CD4-positive, alpha-beta memory T cell (primary cell): ENCODE measurements at regions not wholly inside any gene's neighbourhood (a gene's known extent, or its start where the extent isn't known, plus 50 kb on each side); places are given as distances from the start of the nearest gene placed in this dataset.
"Not testable (repeated sequence)": the region's sequence is repeated elsewhere in the genome, so short reads cannot be mapped to it uniquely, and the experiment has no call there.

Source experiments
- CTCF ChIA-PET: fragments of 350-600 bp; sonication (Branson Sonifier 250); formaldehyde crosslinking; loops from one replicate; lab custom pipeline; 2021; ENCODE audit warnings: inconsistent platforms; ENCODE audit not compliant: partially characterized antibody; lab: Charles Lee
- POLR2A ChIA-PET: fragments of 350-600 bp; sonication (Branson Sonifier 250); formaldehyde crosslinking; loops from one replicate; lab custom pipeline; 2021; ENCODE audit not compliant: partially characterized antibody; lab: Charles Lee
- DNase-seq, 5 donors: peaks; one replicate each; pipeline versions ENCODE4 v3.0.0 to v3.0.0-alpha.2; 2020 to 2022; ENCODE audit warnings: mixed read lengths in 1 of 5
- H3K27ac ChIP-seq: one replicate; pipeline ENCODE4 v1.7.0; 2013; ENCODE audit warnings: low read depth, low read length
- H3K27me3 ChIP-seq: 2 replicates; pipeline ENCODE4 v1.7.0; 2013; ENCODE audit warnings: mild to moderate bottlenecking, low read length, moderate library complexity; ENCODE audit not compliant: insufficient read depth
- H3K36me3 ChIP-seq: 2 replicates; pipeline ENCODE4 v1.7.0; 2013; ENCODE audit warnings: mild to moderate bottlenecking, low read length, moderate library complexity; ENCODE audit not compliant: insufficient read depth
- H3K4me1 ChIP-seq: 2 replicates; pipeline ENCODE4 v1.7.0; 2013; ENCODE audit warnings: mild to moderate bottlenecking, low read length, moderate library complexity; ENCODE audit not compliant: insufficient read depth
- H3K4me3 ChIP-seq, 2 donors: one replicate each; pipeline ENCODE4 v1.7.0; 2013; ENCODE audit warnings: low read length in 2 of 2, mild to moderate bottlenecking in 1 of 2
- H3K9me3 ChIP-seq, 2 donors: one replicate each; pipeline ENCODE4 v1.7.0; 2013; ENCODE audit warnings: low read length in 2 of 2, control low read depth in 1 of 2; ENCODE audit not compliant: control insufficient read depth in 1 of 2
- H3K27ac Mint-ChIP-seq, 7 donors: one replicate each; pipeline ENCODE4 v1.8.0; 2020 to 2021; ENCODE audit warnings: mixed read lengths in 7 of 7, mild to moderate bottlenecking in 6 of 7, inconsistent platforms in 3 of 7, moderate library complexity in 3 of 7
- H3K27me3 Mint-ChIP-seq, 2 donors: one replicate each; pipeline ENCODE4 v1.8.0; 2020 to 2021; ENCODE audit warnings: mixed read lengths in 2 of 2
- H3K36me3 Mint-ChIP-seq, 2 donors: one replicate each; pipeline ENCODE4 v1.8.0; 2020 to 2021; ENCODE audit warnings: mixed read lengths in 2 of 2, inconsistent platforms in 1 of 2, mild to moderate bottlenecking in 1 of 2
- H3K4me1 Mint-ChIP-seq, 4 donors: one replicate each; pipeline ENCODE4 v1.8.0; 2020 to 2021; ENCODE audit warnings: mixed read lengths in 4 of 4, mild to moderate bottlenecking in 1 of 4
- H3K4me3 Mint-ChIP-seq, 8 donors: one replicate each; pipeline ENCODE4 v1.8.0; 2020 to 2021; ENCODE audit warnings: mixed read lengths in 8 of 8, mild to moderate bottlenecking in 7 of 8, moderate library complexity in 6 of 8, inconsistent platforms in 3 of 8
- H3K9me3 Mint-ChIP-seq, 8 donors: one replicate each; pipeline ENCODE4 v1.8.0; 2020 to 2021; ENCODE audit warnings: mixed read lengths in 8 of 8, mild to moderate bottlenecking in 5 of 8, inconsistent platforms in 3 of 8, moderate library complexity in 1 of 8
- intact Hi-C: fragments of 100-400 bp; cut with micrococcal nuclease; formaldehyde crosslinking; loops from one replicate; pipeline ENCODE4 v1.15.1; 2023

DNA sequence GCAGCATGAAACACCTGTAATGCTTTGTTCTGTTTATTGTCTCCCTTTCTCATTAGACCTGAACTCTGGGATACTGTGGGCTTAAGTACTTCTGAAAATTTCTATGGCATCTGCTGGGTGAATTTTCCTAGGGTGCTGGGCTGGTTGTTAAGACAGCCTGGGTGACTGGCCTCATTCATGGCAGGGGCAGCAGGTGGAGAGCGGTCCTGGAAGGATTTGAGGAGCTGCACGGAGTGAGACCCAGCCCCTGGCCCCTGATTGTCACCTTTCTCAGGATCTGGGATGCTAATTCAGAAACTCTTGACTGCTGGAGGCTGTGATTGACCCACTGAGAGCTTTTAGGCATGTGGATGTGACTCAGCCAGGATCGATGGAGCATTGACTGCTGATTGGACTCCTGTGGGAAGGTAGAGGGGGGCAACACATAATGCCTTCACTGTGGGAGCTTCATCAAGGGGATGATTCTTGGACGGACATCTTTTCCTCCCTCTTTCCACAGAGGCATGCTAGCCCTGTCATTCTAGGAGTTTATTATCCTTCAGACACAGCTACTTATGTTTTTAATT lies 252.0 kb downstream of the GOLGA6L6 start:
- H3K27me3 ChIP-seq, H3K4me3 Mint-ChIP-seq, H3K9me3 Mint-ChIP-seq, POLR2A ChIA-PET, H3K27me3 Mint-ChIP-seq, H3K4me3 ChIP-seq, CTCF ChIA-PET, H3K36me3 ChIP-seq, intact Hi-C loops, H3K36me3 Mint-ChIP-seq, DNase-seq, H3K4me1 ChIP-seq, H3K27ac ChIP-seq, H3K4me1 Mint-ChIP-seq, H3K9me3 ChIP-seq, H3K27ac Mint-ChIP-seq: not testable (repeated sequence)

DNA sequence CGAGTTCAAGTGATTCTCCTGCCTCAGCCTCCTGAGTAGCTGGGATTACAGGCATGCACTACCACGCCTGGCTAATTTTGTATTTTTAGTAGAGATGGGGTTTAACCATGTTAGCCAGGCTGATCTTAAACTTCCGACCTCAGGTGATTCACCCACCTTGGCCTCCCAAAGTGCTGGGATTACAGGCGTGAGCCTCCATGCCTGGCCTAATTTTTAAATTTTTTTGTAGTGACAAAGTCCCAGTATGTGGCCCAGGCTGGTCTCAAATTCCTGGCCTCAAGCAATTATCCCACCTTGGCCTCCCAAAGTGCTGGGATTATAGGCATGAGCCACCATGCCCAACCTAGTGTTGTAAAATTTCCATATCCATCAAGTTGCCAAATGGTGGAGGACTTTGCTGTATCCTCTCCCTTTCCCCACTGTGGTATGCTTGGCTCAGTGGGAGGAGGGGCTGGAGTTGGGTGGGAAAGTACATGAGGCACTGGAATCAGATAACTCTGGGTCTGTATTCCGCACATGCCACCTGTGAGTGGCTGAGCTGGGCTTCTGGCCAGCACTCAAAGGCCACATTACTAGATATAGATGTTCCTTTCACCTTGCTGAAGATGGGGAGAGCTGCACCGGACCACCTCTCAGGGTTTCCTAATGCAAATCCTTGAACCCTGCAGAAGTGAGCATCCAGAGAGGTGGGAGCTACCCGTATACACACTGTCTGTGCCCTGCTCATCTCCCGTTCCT lies 252.6 kb downstream of the GOLGA6L6 start:
- H3K27ac Mint-ChIP-seq, H3K4me3 ChIP-seq, H3K36me3 Mint-ChIP-seq, intact Hi-C loops, H3K4me3 Mint-ChIP-seq, CTCF ChIA-PET, POLR2A ChIA-PET, H3K9me3 ChIP-seq, H3K9me3 Mint-ChIP-seq, DNase-seq, H3K27me3 Mint-ChIP-seq, H3K4me1 ChIP-seq, H3K27me3 ChIP-seq, H3K36me3 ChIP-seq, H3K4me1 Mint-ChIP-seq, H3K27ac ChIP-seq: not testable (repeated sequence)

DNA sequence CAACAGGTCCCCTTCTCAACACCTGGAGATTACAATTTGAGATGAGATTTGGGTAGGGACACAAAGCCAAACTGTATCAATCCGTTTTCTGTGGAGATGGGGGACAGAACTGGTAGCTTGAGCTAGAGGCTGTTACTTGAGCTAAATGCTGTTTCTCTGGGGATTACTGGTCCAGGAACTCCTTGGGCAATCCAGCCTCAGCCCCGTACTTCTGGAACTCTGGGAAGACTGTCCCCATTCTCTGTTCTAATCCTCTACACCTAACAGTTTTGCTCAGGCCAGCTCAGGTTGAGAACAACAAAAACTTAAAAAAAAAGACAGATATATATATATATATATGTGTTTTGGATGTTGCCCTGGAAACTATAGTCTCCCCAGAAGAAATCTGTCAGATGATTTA lies 255.0 kb downstream of the GOLGA6L6 start:
- POLR2A ChIA-PET = not testable (repeated sequence)

DNA sequence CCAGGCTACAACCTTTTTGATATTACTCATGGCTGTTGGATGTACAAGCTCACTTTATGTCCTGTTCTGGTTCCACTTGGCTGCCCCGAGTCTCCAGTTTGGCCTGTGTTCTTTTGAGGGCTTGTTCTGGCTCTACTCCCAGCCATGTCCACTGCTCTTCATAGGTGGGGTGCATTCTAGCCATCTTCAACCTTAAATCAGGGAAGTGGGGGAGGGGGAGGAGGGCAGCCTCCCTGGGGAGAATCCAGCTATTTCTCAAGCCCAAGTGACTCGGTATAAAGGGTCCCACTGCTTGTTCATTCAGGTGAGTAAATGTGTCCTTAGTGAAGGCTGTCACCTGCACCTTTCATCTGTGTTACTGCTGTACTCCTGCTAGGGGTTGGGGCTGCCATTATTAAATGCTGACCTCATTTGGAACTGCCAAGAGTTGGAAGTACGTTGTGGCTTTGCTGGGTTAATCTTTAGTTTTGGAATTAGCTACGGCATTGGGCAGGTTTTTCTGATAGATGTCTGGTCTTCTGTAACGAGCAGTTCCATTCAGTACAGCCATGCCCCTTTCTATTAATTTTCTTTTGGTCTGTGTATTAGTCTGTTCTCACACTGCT lies 255.8 kb downstream of the GOLGA6L6 start:
- H3K4me3 Mint-ChIP-seq, CTCF ChIA-PET, H3K27ac Mint-ChIP-seq, H3K36me3 Mint-ChIP-seq, H3K4me1 ChIP-seq, H3K9me3 ChIP-seq, H3K27ac ChIP-seq, DNase-seq, H3K27me3 Mint-ChIP-seq, H3K4me1 Mint-ChIP-seq, H3K4me3 ChIP-seq, H3K9me3 Mint-ChIP-seq, H3K27me3 ChIP-seq, intact Hi-C loops, H3K36me3 ChIP-seq, POLR2A ChIA-PET: not testable (repeated sequence)

More for the DNA sequence above, 255.0 kb downstream of the GOLGA6L6 start:
- H3K4me1 Mint-ChIP-seq, H3K27me3 Mint-ChIP-seq, H3K4me1 ChIP-seq, intact Hi-C loops, CTCF ChIA-PET, H3K4me3 ChIP-seq, DNase-seq, H3K9me3 Mint-ChIP-seq, H3K27ac ChIP-seq, H3K9me3 ChIP-seq, H3K27ac Mint-ChIP-seq, H3K36me3 Mint-ChIP-seq, H3K27me3 ChIP-seq, H3K36me3 ChIP-seq, H3K4me3 Mint-ChIP-seq: not testable (repeated sequence)

DNA sequence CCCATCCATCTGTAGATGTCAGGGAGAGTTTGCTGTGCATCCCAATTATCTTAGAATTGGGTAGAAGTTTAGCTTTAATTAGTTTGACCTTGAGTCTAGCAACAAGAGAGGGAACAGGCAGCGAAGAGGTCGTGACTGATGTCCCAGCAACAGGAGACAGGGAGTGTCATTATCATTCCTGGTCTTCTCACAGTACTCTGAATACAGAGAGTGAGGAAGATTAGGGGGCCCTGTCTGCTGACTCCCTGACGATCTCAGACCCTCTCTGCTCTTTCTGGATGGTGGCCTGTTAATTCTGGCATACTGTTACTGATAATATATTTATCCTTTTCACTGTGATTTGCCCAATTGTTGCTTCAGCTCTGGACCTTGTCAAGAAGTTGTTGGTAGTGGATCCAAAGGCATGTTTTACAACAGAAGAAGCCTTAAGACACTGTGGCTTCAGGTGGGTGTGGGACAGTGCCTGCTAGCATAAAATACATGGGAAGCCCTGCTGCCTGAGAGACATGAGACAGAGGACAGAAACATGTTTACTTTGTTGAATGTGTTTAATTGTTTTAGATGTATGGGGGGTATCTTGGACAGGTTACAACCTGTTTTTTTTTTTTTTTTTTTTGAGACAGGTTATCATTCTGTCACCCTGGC lies 256.6 kb downstream of the GOLGA6L6 start:
- H3K4me1 Mint-ChIP-seq, intact Hi-C loops, H3K4me3 Mint-ChIP-seq, H3K27me3 ChIP-seq, POLR2A ChIA-PET, H3K36me3 Mint-ChIP-seq, H3K27me3 Mint-ChIP-seq, H3K9me3 ChIP-seq, CTCF ChIA-PET, H3K9me3 Mint-ChIP-seq, H3K27ac ChIP-seq, H3K27ac Mint-ChIP-seq, H3K4me1 ChIP-seq, DNase-seq, H3K4me3 ChIP-seq, H3K36me3 ChIP-seq: not testable (repeated sequence)

DNA sequence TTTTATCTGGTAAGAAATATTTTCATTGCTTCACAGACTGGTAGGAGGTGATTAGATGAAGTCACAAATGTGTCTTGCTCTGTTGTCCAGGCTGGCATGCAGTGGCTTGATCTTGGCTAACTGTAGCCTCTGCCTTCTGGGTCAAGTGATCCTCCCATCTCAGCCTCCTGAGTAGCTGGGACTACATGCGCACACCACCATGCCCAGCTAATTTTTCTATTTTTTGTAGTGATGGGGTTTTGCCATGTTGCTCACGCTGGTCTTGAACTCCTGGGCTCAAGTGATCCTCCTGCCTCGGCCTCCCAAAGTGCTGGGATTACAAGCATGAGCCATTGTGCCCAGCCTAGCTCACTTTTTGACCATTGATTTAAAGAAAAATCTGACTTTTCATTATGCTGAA lies 257.9 kb downstream of the GOLGA6L6 start:
- CTCF ChIA-PET, H3K9me3 ChIP-seq, H3K4me1 Mint-ChIP-seq, H3K4me3 Mint-ChIP-seq, H3K27ac ChIP-seq, H3K4me3 ChIP-seq, H3K4me1 ChIP-seq, H3K27me3 ChIP-seq, H3K36me3 Mint-ChIP-seq, H3K36me3 ChIP-seq, POLR2A ChIA-PET, H3K27me3 Mint-ChIP-seq, DNase-seq, H3K27ac Mint-ChIP-seq, intact Hi-C loops, H3K9me3 Mint-ChIP-seq: not testable (repeated sequence)

DNA sequence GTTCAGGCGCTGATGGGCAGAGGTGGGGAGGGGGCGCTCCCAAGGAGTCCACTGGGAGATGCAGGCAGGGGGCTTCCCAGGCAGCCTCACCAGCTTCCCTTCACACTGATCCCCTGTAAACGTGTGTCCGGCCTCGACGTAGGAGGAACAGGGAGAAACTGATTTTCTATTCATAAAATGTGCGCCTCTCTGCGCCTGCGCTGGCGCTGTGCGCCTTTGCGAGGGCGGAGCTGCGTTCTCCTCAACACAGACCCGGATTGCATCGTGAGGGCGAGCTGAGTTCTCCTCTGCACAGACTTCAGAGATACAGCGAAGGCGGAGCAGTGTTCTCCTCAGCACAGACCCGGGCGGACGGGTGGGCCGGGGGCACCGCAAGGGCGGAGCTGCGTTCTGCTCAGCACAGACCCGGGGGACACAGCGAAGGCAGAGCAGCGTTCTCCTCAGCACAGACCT lies 259.1 kb downstream of the GOLGA6L6 start:
- H3K27ac Mint-ChIP-seq, H3K27ac ChIP-seq, H3K4me1 Mint-ChIP-seq, H3K4me3 ChIP-seq, H3K36me3 Mint-ChIP-seq, DNase-seq, H3K9me3 ChIP-seq, H3K9me3 Mint-ChIP-seq, H3K27me3 ChIP-seq, POLR2A ChIA-PET, CTCF ChIA-PET, H3K36me3 ChIP-seq, H3K27me3 Mint-ChIP-seq, H3K4me3 Mint-ChIP-seq, intact Hi-C loops, H3K4me1 ChIP-seq: not testable (repeated sequence)
